A673 (cell line): ENCODE measurements at regions not wholly inside any gene's neighbourhood (a gene's known extent, or its start where the extent isn't known, plus 50 kb on each side); places are given as distances from the start of the nearest gene placed in this dataset.

Experiments used
- BruUV-seq: library from RNA; stranded (reverse); fragments of 400-500 nt; replicated peaks from 2 replicates; lab custom pipeline; 2021; lab: Mats Ljungman, UMichigan
- CTCF ChIA-PET: fragments of 300-600 bp; sonication (Branson Sonifier 250); formaldehyde crosslinking; loops from one replicate; lab custom pipeline; 2022; ENCODE audit warnings: antibody characterized with exemption; lab: Charles Lee
- POLR2A ChIA-PET: fragments of 300-600 bp; sonication (Branson Sonifier 250); formaldehyde crosslinking; loops from one replicate; lab custom pipeline; 2022; ENCODE audit warnings: antibody characterized with exemption; ENCODE audit not compliant: low non-redundant PET; lab: Charles Lee
- DNase-seq: peaks from one replicate; pipeline ENCODE4 v3.0.0-alpha.2; 2015; ENCODE audit warnings: low spot score
- H3K27ac ChIP-seq: fragments of 200-600 bp; sonication (generic); 2 replicates; pipeline ENCODE4 v1.5.1; 2016; ENCODE audit warnings: mixed run types, low read depth, mild to moderate bottlenecking, mixed read lengths, antibody characterized with exemption, low read length; ENCODE audit not compliant: poor library complexity, severe bottlenecking
- H3K27me3 ChIP-seq: fragments of 200-600 bp; sonication (generic); replicated peaks from 2 replicates; pipeline ENCODE4 v1.6.1; 2017; ENCODE audit warnings: mixed run types, low read depth, mild to moderate bottlenecking, mixed read lengths, antibody characterized with exemption, low read length; ENCODE audit not compliant: insufficient read depth, poor library complexity
- H3K36me3 ChIP-seq: fragments of 200-600 bp; sonication (generic); 2 replicates; pipeline ENCODE4 v1.6.1; 2016; ENCODE audit warnings: mixed run types, mild to moderate bottlenecking, mixed read lengths, antibody characterized with exemption, low read length; ENCODE audit not compliant: insufficient read depth, poor library complexity, severe bottlenecking
- H3K4me1 ChIP-seq: fragments of 200-600 bp; sonication (generic); 2 replicates; pipeline ENCODE4 v1.6.1; 2017; ENCODE audit warnings: mixed run types, mild to moderate bottlenecking, mixed read lengths, antibody characterized with exemption, low read length; ENCODE audit not compliant: insufficient read depth, poor library complexity, severe bottlenecking
- H3K4me3 ChIP-seq: fragments of 200-600 bp; sonication (generic); 2 replicates; pipeline ENCODE4 v1.5.1; 2016; ENCODE audit warnings: low read depth, mixed run types, mild to moderate bottlenecking, mixed read lengths, low read length; ENCODE audit not compliant: poor library complexity, severe bottlenecking
- H3K9me3 ChIP-seq: fragments of 200-600 bp; sonication (generic); 2 replicates; pipeline ENCODE4 v1.6.1; 2016; ENCODE audit warnings: mixed run types, low read depth, mild to moderate bottlenecking, mixed read lengths, antibody characterized with exemption, low read length; ENCODE audit not compliant: poor library complexity, severe bottlenecking
- CTCF ChIP-seq: fragments of 300-800, 200-600 bp; sonication (generic); conservative IDR thresholded peaks from 2 replicates; pipeline ENCODE4 v1.5.1; 2017; ENCODE audit warnings: low read depth, mild to moderate bottlenecking, antibody characterized with exemption, low read length, moderate library complexity, mixed read lengths
- EZH2 ChIP-seq: fragments of 200-600 bp; sonication (generic); IDR thresholded peaks from 2 replicates; pipeline ENCODE4 v1.6.1; 2017; ENCODE audit warnings: borderline replicate concordance, low read depth, mild to moderate bottlenecking, mixed read lengths, antibody characterized with exemption, low read length; ENCODE audit not compliant: poor library complexity, severe bottlenecking
- intact Hi-C: fragments of 100-400 bp; cut with micrococcal nuclease; formaldehyde crosslinking; loops from one replicate; pipeline ENCODE4 v1.10.0; 2022; ENCODE audit not compliant: unreplicated experiment

- no TSS peak for BruUV-seq
- no peaks in the 10 kb centered on the region for H3K4me1 ChIP-seq
- no peak for DNase-seq
- POLR2A ChIA-PET = no interaction called here
- no peak overlapping the region for H3K4me3 ChIP-seq
- intact Hi-C loops = no loop called here
- H3K9me3 ChIP-seq = no peaks in the 10 kb centered on the region
- H3K27me3 ChIP-seq = peaks cover 6% of the 10 kb centered on the region
- CTCF ChIA-PET = no interaction called here
- no peaks in the 10 kb centered on the region for H3K36me3 ChIP-seq
- no peak overlapping the region for H3K27ac ChIP-seq
- TF ChIP-seq EZH2 (no peak), CTCF (no peak)
Observed at GRCh38 chr1:29420202-29420601, 183.9 kb downstream of the PTPRU start.

- CTCF ChIA-PET = no interaction called here
- DNase-seq = no peak
- TF ChIP-seq CTCF = no peak
- TF ChIP-seq EZH2 = no peak
- H3K27me3 ChIP-seq = peaks cover 5% of the 10 kb centered on the region
- POLR2A ChIA-PET = no interaction called here
- no peaks in the 10 kb centered on the region for H3K4me1 ChIP-seq
- no peaks in the 10 kb centered on the region for H3K36me3 ChIP-seq
- no peaks in the 10 kb centered on the region for H3K9me3 ChIP-seq
- H3K27ac ChIP-seq = no peak overlapping the region
- H3K4me3 ChIP-seq = no peak overlapping the region
- intact Hi-C loops = no loop called here
- BruUV-seq = no TSS peak
Observed at GRCh38 chr1:29417971-29418370, 181.6 kb downstream of the PTPRU start.

GRCh38 chr1:29417147-29417858 lies 181.0 kb downstream of the PTPRU start:
- no peak overlapping the region for H3K27ac ChIP-seq
- H3K9me3 ChIP-seq = no peaks in the 10 kb centered on the region
- no peaks in the 10 kb centered on the region for H3K36me3 ChIP-seq
- no peaks in the 10 kb centered on the region for H3K4me1 ChIP-seq
- no peaks in the 10 kb centered on the region for H3K27me3 ChIP-seq
- no TSS peak for BruUV-seq
- TF ChIP-seq CTCF = no peak
- TF ChIP-seq EZH2 = no peak
- intact Hi-C loops = no loop called here
- ChIA-PET POLR2A (no interaction called here), CTCF (no interaction called here)
- no peak overlapping the region for H3K4me3 ChIP-seq
- DNase-seq = no peak
